ENCODE measurements at regions not wholly inside any gene's neighbourhood (a gene's known extent, or its start where the extent isn't known, plus 50 kb on each side); places are given as distances from the start of the nearest gene placed in this dataset.

- TF ChIP-seq CTCF (IDR thresholded peaks at IDR 0.05; ENCODE audit: insufficient read depth, low read depth, low read length) (no peak), EZH2 (IDR thresholded peaks at IDR 0.05; ENCODE audit: insufficient read depth, low read length) (no peak)
These were observed 218.8 kb upstream of the TMPRSS15 start for GRCh38 chr21:18622383-18622782.

All from astrocyte (in vitro differentiated cells and primary cell).